ENCODE measurements at regions not wholly inside any gene's neighbourhood (a gene's known extent, or its start where the extent isn't known, plus 50 kb on each side); places are given as distances from the start of the nearest gene placed in this dataset.

DNA sequence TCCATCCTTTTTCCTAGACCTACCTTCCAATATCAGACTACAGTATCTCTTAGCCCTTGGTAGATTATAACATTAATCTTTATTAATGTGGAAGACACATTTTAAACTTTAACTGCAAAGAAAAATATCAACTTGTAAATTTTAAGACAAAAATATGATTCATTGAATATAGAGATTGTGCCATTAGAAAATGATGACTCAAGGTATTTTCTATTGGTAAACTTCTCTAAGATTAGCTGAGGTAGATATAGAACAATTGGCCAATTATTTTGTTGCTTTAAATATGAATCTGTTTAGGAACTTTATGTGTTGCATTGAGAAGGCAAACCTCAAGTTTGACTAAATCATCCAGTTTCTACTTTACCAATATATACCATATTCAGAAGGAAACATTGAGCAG, 604.7 kb downstream of the CBLN2 start:
- TF ChIP-seq NFE2L2 (conservative IDR thresholded peaks at IDR 0.05; ENCODE audit: low read length) (no peak), JUN (IDR thresholded peaks at IDR 0.05) (no peak), POLR2A (IDR thresholded peaks at IDR 0.05; ENCODE audit: low read length) (no peak), CHD2 (IDR thresholded peaks at IDR 0.05; ENCODE audit: low read length, partially characterized antibody) (no peak), CBX2 (IDR thresholded peaks at IDR 0.05; ENCODE audit: borderline replicate concordance, low read depth) (no peak), ZSCAN20 (CRISPR knock-in tag; IDR thresholded peaks at IDR 0.05) (no peak)
- TF ChIP-seq, protein P1, sequence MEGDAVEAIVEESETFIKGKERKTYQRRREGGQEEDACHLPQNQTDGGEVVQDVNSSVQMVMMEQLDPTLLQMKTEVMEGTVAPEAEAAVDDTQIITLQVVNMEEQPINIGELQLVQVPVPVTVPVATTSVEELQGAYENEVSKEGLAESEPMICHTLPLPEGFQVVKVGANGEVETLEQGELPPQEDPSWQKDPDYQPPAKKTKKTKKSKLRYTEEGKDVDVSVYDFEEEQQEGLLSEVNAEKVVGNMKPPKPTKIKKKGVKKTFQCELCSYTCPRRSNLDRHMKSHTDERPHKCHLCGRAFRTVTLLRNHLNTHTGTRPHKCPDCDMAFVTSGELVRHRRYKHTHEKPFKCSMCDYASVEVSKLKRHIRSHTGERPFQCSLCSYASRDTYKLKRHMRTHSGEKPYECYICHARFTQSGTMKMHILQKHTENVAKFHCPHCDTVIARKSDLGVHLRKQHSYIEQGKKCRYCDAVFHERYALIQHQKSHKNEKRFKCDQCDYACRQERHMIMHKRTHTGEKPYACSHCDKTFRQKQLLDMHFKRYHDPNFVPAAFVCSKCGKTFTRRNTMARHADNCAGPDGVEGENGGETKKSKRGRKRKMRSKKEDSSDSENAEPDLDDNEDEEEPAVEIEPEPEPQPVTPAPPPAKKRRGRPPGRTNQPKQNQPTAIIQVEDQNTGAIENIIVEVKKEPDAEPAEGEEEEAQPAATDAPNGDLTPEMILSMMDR (IDR thresholded peaks at IDR 0.05): no peak
